Activated T-cell treated with anti-CD3 and anti-CD28 coated beads, Interleukin-2, amount 50 U/mL, for 72 hours (primary cell): ENCODE measurements at regions not wholly inside any gene's neighbourhood (a gene's known extent, or its start where the extent isn't known, plus 50 kb on each side); places are given as distances from the start of the nearest gene placed in this dataset.

ENCODE experiments used
- ATAC-seq, 2 donors: fragments of 150-1000 bp; cut with Tn5 transposase; replicated peaks in 1 of 2; 2 replicates each; pipeline ENCODE4 v1.10.0; 2021; ENCODE audit warnings: moderate library complexity in 2 of 2, mild to moderate bottlenecking in 1 of 2
- DNase-seq, 2 donors: peaks; one replicate each; pipeline ENCODE4 v3.0.0; 2021 to 2022; ENCODE audit warnings: mixed read lengths in 1 of 2
- H3K27ac Mint-ChIP-seq: one replicate; pipeline ENCODE4 v1.8.0; 2022; ENCODE audit warnings: mild to moderate bottlenecking, moderate library complexity, mixed read lengths
- H3K27me3 Mint-ChIP-seq: one replicate; pipeline ENCODE4 v1.8.0; 2022; ENCODE audit warnings: low read depth, mixed read lengths
- H3K36me3 Mint-ChIP-seq, 2 donors: one replicate each; pipeline ENCODE4 v1.8.0; 2022; ENCODE audit warnings: mixed read lengths in 2 of 2, mild to moderate bottlenecking in 1 of 2; ENCODE audit not compliant: insufficient read depth in 2 of 2
- H3K4me1 Mint-ChIP-seq: one replicate; pipeline ENCODE4 v1.8.0; 2022; ENCODE audit warnings: low read depth, mixed read lengths
- H3K4me3 Mint-ChIP-seq, 2 donors: one replicate each; pipeline ENCODE4 v1.8.0; 2022; ENCODE audit warnings: mild to moderate bottlenecking in 2 of 2, mixed read lengths in 2 of 2, moderate library complexity in 2 of 2
- H3K9me3 Mint-ChIP-seq, 2 donors: one replicate each; pipeline ENCODE4 v1.8.0; 2022; ENCODE audit warnings: mixed read lengths in 2 of 2

- DNase-seq (no peak), ATAC-seq (no peak)
- Mint-ChIP-seq H3K4me1 (no peaks in the 10 kb centered on the region), H3K27ac (no peak overlapping the region), H3K27me3 (no peaks in the 10 kb centered on the region), H3K9me3 (no peaks in the 10 kb centered on the region), H3K36me3 (no peaks in the 10 kb centered on the region), H3K4me3 (no peak overlapping the region)
These were observed 257.7 kb downstream of the TXNL1 start for GRCh38 chr18:56380685-56381084.

GRCh38 chr18:56379256-56379655, 259.1 kb downstream of the TXNL1 start:
- no peaks in the 10 kb centered on the region for H3K36me3 Mint-ChIP-seq
- ATAC-seq, result no peak
- H3K4me3 Mint-ChIP-seq, result no peak overlapping the region
- H3K9me3 Mint-ChIP-seq, result no peaks in the 10 kb centered on the region
- DNase-seq, result no peak
- H3K27me3 Mint-ChIP-seq, result no peaks in the 10 kb centered on the region
- H3K27ac Mint-ChIP-seq, result no peak overlapping the region
- no peaks in the 10 kb centered on the region for H3K4me1 Mint-ChIP-seq

GRCh38 chr18:56377231-56377630, 261.2 kb downstream of the TXNL1 start:
- no peaks in the 10 kb centered on the region for H3K4me1 Mint-ChIP-seq
- H3K9me3 Mint-ChIP-seq, result peaks cover 0 to 2% of the 10 kb centered on the region in 2 donors
- no peaks in the 10 kb centered on the region for H3K36me3 Mint-ChIP-seq
- no peak overlapping the region for H3K4me3 Mint-ChIP-seq
- H3K27ac Mint-ChIP-seq, result no peak overlapping the region
- DNase-seq, result no peak
- H3K27me3 Mint-ChIP-seq, result no peaks in the 10 kb centered on the region
- no peak for ATAC-seq

GRCh38 chr18:56374007-56374655, 264.3 kb downstream of the TXNL1 start:
- Mint-ChIP-seq H3K27ac (no peak overlapping the region), H3K36me3 (no peaks in the 10 kb centered on the region), H3K9me3 (peaks cover 0 to 2% of the 10 kb centered on the region in 2 donors), H3K27me3 (no peaks in the 10 kb centered on the region), H3K4me1 (no peaks in the 10 kb centered on the region), H3K4me3 (no peak overlapping the region)
- DNase-seq (no peak), ATAC-seq (no peak)

- no peaks in the 10 kb centered on the region for H3K4me1 Mint-ChIP-seq
- DNase-seq (no peak), ATAC-seq (no peak)
- no peaks in the 10 kb centered on the region for H3K36me3 Mint-ChIP-seq
- H3K9me3 Mint-ChIP-seq, result peaks cover 0 to 2% of the 10 kb centered on the region in 2 donors
- no peaks in the 10 kb centered on the region for H3K27me3 Mint-ChIP-seq
- H3K27ac Mint-ChIP-seq, result no peak overlapping the region
- H3K4me3 Mint-ChIP-seq, result no peak overlapping the region
These were observed 264.8 kb downstream of the TXNL1 start for GRCh38 chr18:56373601-56374000.

- Mint-ChIP-seq H3K9me3 (peaks cover 2% of the 10 kb centered on the region in 2 donors), H3K4me3 (no peak overlapping the region), H3K27ac (no peak overlapping the region), H3K27me3 (peaks cover 6% of the 10 kb centered on the region), H3K4me1 (no peaks in the 10 kb centered on the region), H3K36me3 (no peaks in the 10 kb centered on the region)
- DNase-seq (no peak), ATAC-seq (no peak)
These were observed 270.3 kb downstream of the TXNL1 start for GRCh38 chr18:56368066-56368465.

- Mint-ChIP-seq H3K9me3 (peaks cover 6 to 7% of the 10 kb centered on the region in 2 donors), H3K27me3 (no peaks in the 10 kb centered on the region), H3K27ac (no peak overlapping the region), H3K36me3 (no peaks in the 10 kb centered on the region), H3K4me3 (no peak overlapping the region), H3K4me1 (no peaks in the 10 kb centered on the region)
- no peak for ATAC-seq
- no peak for DNase-seq
These were observed 279.6 kb downstream of the TXNL1 start for GRCh38 chr18:56358608-56359280.

GRCh38 chr18:56353663-56354260, 284.6 kb downstream of the TXNL1 start:
- Mint-ChIP-seq H3K36me3 (no peaks in the 10 kb centered on the region), H3K4me1 (no peaks in the 10 kb centered on the region), H3K27me3 (no peaks in the 10 kb centered on the region), H3K27ac (no peak overlapping the region), H3K4me3 (no peak overlapping the region), H3K9me3 (peaks cover 5 to 6% of the 10 kb centered on the region in 2 donors)
- DNase-seq (no peak), ATAC-seq (no peak)

GRCh38 chr18:56351911-56352500, 286.4 kb downstream of the TXNL1 start:
- Mint-ChIP-seq H3K27ac (no peak overlapping the region), H3K27me3 (no peaks in the 10 kb centered on the region), H3K4me3 (no peak overlapping the region), H3K4me1 (no peaks in the 10 kb centered on the region), H3K36me3 (no peaks in the 10 kb centered on the region), H3K9me3 (peaks cover 3 to 6% of the 10 kb centered on the region in 2 donors)
- DNase-seq (no peak), ATAC-seq (no peak)

GRCh38 chr18:56337507-56337906, 300.9 kb downstream of the TXNL1 start:
- DNase-seq, result no peak
- no peaks in the 10 kb centered on the region for H3K36me3 Mint-ChIP-seq

GRCh38 chr18:56333839-56334238, 304.6 kb downstream of the TXNL1 start:
- no peaks in the 10 kb centered on the region for H3K4me1 Mint-ChIP-seq
- no peak overlapping the region for H3K4me3 Mint-ChIP-seq
- H3K36me3 Mint-ChIP-seq, result no peaks in the 10 kb centered on the region
- peaks cover 0 to 2% of the 10 kb centered on the region in 2 donors for H3K9me3 Mint-ChIP-seq
- ATAC-seq, result no peak
- H3K27me3 Mint-ChIP-seq, result no peaks in the 10 kb centered on the region
- H3K27ac Mint-ChIP-seq, result no peak overlapping the region
- no peak for DNase-seq

More at GRCh38 chr18:56337507-56337906, 300.9 kb downstream of the TXNL1 start:
- no peaks in the 10 kb centered on the region for H3K4me1 Mint-ChIP-seq
- no peak overlapping the region for H3K27ac Mint-ChIP-seq
- H3K4me3 Mint-ChIP-seq, result no peak overlapping the region
- H3K9me3 Mint-ChIP-seq, result peaks cover 2 to 7% of the 10 kb centered on the region in 2 donors
- H3K27me3 Mint-ChIP-seq, result no peaks in the 10 kb centered on the region
- no peak for ATAC-seq

GRCh38 chr18:56333146-56333545, 305.2 kb downstream of the TXNL1 start:
- H3K36me3 Mint-ChIP-seq, result no peaks in the 10 kb centered on the region
- no peaks in the 10 kb centered on the region for H3K4me1 Mint-ChIP-seq
- H3K27ac Mint-ChIP-seq, result no peak overlapping the region
- no peak for ATAC-seq
- H3K9me3 Mint-ChIP-seq, result no peaks in the 10 kb centered on the region
- DNase-seq, result no peak
- H3K4me3 Mint-ChIP-seq, result no peak overlapping the region
- H3K27me3 Mint-ChIP-seq, result no peaks in the 10 kb centered on the region

GRCh38 chr18:56332371-56332770, 306.0 kb downstream of the TXNL1 start:
- no peak overlapping the region for H3K4me3 Mint-ChIP-seq
- H3K36me3 Mint-ChIP-seq, result no peaks in the 10 kb centered on the region
- DNase-seq (no peak), ATAC-seq (no peak)
- H3K9me3 Mint-ChIP-seq, result no peaks in the 10 kb centered on the region
- no peaks in the 10 kb centered on the region for H3K4me1 Mint-ChIP-seq
- no peak overlapping the region for H3K27ac Mint-ChIP-seq
- no peaks in the 10 kb centered on the region for H3K27me3 Mint-ChIP-seq
